ENCODE measurements at regions not wholly inside any gene's neighbourhood (a gene's known extent, or its start where the extent isn't known, plus 50 kb on each side); places are given as distances from the start of the nearest gene placed in this dataset.

DNA sequence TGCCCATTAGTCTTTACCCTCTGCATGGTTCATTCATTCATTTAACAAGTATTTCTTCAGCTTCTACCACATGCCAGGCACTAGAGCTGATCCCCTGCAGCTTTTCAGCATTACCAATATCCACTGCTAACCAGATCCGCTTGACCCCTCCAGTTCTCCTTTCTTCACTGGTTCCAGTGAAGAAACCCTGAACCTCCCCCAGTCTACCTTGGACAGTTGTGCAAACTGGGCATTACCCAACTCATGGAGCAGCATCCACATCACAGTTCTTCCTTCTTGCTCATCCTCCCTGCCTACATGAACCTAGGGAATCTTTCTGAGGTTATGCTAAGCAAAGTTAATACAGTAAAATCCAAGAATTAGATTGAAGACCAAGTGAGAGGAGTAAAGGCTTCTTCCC lies 78.7 kb upstream of the SERP2 start:
- TF ChIP-seq, protein P1, sequence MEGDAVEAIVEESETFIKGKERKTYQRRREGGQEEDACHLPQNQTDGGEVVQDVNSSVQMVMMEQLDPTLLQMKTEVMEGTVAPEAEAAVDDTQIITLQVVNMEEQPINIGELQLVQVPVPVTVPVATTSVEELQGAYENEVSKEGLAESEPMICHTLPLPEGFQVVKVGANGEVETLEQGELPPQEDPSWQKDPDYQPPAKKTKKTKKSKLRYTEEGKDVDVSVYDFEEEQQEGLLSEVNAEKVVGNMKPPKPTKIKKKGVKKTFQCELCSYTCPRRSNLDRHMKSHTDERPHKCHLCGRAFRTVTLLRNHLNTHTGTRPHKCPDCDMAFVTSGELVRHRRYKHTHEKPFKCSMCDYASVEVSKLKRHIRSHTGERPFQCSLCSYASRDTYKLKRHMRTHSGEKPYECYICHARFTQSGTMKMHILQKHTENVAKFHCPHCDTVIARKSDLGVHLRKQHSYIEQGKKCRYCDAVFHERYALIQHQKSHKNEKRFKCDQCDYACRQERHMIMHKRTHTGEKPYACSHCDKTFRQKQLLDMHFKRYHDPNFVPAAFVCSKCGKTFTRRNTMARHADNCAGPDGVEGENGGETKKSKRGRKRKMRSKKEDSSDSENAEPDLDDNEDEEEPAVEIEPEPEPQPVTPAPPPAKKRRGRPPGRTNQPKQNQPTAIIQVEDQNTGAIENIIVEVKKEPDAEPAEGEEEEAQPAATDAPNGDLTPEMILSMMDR (IDR thresholded peaks at IDR 0.05), result no peak

DNA sequence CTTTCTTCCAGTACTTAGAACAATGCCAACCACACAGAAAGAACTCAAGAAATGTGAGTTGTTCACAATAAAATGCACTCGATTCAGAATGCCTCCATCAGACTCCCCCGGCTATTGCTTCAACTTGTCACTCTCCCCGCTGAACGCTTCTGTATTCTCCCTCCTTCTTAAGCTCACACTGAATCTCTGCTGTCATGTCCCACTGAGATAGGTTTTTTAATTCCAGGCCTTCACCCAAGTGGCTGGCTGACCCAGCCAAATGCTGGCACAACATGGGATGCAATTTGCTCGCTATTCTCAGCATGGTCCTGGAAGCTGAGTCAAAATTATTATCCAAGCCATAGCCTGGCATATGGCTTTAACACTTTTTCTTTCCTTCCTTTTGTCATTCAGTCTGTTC lies 76.8 kb upstream of the SERP2 start:
- TF ChIP-seq, protein P1 (IDR thresholded peaks at IDR 0.05), result no peak

DNA sequence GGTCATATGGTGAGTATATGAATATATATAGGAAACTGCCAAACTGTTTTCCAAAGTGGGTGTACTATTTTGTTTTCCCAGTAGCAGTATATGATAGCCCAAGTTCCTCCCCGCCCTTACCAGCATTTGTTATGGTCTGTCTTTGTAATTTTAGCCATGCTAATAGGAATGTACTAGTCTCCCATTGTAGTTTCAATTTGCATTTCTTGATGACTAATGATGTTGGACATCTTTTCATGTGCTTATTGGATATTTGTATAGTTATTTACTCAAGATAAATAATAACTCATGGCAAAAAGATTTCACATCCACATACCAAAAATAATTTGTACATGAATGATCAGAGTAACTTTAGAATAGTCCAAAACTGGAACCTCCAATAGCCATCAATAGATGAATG lies 75.3 kb upstream of the SERP2 start:
- TF ChIP-seq, protein P1 (IDR thresholded peaks at IDR 0.05), result no peak

DNA sequence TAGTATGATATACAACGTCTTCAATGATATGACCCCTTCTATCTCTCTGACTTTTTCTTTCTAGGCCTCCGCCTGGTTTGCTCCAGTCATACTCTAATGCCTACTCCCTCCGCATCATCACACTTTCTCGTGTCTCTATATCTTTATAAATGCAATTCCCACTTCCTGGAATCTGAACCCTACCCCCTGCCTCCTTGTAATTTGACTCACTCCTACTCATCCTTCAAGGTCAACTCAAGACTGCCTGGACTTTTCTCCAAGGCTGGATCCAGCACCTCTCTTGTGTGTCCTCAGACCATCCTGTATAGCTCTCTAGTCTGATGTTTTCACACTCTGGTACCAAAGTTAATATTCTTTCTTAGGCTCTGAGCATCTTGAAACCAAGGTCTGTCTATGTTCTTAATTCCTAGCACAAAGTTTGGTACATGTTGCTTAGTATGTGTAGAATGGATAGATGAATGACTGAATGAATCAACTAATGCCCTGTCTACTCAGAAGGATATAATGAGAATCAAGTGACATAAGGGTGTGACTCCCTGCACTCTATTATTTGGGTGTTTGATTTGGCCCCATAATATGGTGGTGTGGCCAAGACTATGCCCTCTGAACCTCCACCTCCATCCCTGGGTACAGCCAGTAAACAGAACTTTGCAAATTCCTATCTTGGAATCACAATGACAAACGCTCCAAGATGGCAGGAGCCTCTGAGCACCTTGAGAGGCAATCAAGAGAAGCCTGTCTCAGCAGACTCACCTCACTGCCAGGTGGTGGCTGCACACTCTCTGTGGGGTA lies 74.3 kb upstream of the SERP2 start:
- TF ChIP-seq, protein P1 (IDR thresholded peaks at IDR 0.05), result no peak

DNA sequence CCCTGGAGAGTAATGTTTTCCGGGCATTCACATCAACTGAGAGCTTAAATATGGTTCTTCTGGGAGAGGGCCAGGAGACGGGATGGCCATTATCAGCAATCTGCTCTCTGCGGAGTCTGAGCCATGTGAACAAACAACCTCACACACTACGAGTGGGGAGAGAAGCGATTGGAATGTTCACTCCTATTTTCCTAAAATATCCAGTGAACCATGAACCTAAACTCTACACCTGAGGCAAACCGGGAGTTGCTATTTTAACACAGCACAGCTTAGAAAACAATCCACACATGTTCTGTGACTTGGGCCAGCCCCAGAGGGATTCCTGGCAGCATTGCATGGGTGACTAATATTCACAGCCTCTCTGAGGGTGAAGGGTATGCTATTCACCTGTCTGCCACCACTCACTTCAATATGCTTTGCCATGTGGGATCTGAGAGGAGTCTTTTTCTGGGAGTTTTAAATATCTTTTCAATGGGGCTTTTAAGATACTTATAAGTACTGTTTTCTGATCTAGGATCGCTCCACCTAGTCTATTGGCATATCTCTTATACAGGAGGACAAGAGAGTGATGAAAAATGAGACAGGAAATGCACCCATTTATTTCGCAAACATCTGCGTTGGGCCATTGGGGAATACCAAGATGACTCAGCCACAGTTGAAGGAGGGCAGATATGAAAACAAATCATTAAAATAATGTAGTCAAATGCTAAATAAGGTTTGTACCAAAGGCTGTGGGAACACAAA lies 72.6 kb upstream of the SERP2 start:
- TF ChIP-seq, protein P1 (IDR thresholded peaks at IDR 0.05), result no peak

DNA sequence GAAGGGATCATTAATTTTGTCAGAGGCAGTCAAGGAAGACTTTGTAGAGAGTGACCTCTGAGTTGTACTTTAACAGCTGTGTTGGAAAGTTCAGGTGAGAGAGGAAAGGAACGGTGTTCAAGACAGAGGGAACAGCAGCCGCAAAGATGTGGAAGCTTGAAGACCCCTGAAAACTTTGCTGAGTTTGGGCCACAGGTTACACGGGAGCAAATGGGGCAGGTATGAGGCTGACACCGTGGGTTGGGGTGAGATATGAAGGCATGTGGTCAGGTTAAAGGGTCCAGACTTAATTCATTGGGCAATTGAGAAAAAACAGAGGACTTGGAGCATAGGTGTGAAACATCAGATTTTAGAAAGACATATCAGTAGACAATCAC lies 72.0 kb upstream of the SERP2 start:
- TF ChIP-seq, protein P1 (IDR thresholded peaks at IDR 0.05), result no peak

DNA sequence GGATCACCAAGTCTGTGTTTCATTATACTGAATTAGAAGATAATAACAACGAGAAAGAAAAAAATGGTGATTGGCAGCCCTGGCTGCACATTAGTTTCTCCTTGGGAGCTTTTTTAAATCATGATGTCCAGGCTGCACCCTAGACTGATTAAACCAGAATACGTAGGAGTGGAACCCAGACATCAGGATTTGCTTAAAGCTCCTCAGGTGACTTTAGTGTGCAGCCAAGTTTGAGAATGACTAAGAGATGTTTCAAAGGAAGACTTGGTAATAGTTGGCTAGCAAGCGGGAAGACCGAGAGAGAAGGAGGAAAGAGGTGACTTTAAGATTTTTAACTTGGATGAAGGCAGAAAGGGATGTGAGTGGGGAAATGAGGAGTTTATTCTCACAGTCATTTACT lies 71.4 kb upstream of the SERP2 start:
- TF ChIP-seq, protein P1 (IDR thresholded peaks at IDR 0.05), result no peak

All from LNCAP (cell line).